GM12874 (cell line): ENCODE measurements at regions not wholly inside any gene's neighbourhood (a gene's known extent, or its start where the extent isn't known, plus 50 kb on each side); places are given as distances from the start of the nearest gene placed in this dataset.

Source experiments
- TF ChIP-seq, protein P1 (sequence below): IDR thresholded peaks from 2 replicates; pipeline ENCODE4 v1.5.1; 2011; ENCODE audit warnings: low read depth, mild to moderate bottlenecking, control low read depth, low read length, moderate library complexity; ENCODE audit not compliant: insufficient read depth

DNA sequence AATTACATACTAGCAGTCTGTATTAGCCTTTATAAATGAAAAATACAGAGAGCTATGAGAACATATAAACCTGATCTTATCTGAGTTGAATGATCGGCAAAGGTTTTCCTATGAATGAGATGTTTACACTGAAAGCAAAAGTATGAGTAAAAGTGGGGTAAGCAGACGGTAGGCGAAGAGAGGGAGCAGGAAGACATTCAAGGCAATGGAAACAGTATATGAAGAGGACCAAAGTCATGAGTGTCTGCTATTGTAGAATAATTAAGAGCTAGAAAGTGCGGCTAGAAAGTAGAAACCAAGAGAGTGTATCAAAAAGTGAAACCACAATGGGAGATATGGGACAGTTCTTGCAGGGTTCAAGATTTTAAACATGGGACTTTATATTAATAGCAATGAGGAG, 67.0 kb upstream of the TMLHE start:
- TF ChIP-seq, protein P1, sequence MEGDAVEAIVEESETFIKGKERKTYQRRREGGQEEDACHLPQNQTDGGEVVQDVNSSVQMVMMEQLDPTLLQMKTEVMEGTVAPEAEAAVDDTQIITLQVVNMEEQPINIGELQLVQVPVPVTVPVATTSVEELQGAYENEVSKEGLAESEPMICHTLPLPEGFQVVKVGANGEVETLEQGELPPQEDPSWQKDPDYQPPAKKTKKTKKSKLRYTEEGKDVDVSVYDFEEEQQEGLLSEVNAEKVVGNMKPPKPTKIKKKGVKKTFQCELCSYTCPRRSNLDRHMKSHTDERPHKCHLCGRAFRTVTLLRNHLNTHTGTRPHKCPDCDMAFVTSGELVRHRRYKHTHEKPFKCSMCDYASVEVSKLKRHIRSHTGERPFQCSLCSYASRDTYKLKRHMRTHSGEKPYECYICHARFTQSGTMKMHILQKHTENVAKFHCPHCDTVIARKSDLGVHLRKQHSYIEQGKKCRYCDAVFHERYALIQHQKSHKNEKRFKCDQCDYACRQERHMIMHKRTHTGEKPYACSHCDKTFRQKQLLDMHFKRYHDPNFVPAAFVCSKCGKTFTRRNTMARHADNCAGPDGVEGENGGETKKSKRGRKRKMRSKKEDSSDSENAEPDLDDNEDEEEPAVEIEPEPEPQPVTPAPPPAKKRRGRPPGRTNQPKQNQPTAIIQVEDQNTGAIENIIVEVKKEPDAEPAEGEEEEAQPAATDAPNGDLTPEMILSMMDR, result no peak

DNA sequence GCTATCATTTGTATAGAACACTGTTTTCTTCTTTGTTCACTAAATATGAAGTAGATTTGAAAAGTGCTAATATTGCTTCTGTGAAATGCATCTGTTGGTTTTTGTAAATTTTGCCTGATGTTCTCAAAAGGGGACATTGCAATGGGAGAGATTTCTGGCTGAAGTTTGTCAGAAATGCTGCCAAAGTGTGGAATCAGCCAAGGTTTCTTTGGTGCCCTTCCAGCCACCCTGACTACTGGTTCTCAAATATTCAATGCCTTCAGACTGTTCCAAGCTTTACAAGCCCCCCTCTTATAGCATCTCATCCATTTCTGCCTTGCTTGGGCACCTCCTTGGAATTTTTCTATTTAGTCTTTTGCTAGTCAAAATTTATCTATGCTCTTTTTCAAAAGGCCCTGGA, 60.6 kb upstream of the TMLHE start:
- TF ChIP-seq, protein P1, result no peak

DNA sequence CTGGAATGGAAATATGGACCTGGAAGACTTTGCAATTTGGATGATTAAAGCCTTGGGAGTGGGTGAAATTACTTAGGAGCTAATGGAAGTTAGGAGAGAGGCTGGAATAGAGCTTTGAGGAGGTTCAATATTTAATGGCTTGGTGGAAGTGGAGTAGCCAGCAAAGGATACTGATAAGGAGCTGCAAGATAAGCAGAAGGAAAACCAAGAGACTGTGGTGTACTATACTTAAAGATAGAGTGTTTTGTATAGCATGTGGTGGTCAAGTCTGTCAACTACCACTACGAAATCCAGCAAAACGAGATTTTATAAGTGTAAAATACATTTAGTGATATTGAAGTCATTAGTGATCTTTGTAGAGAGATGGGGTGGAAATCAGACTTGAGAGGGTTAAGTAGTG, 54.0 kb upstream of the TMLHE start:
- TF ChIP-seq, protein P1, result no peak
